GM12864 (cell line): ENCODE measurements at regions not wholly inside any gene's neighbourhood (a gene's known extent, or its start where the extent isn't known, plus 50 kb on each side); places are given as distances from the start of the nearest gene placed in this dataset.

ENCODE experiments used
- DNase-seq: peaks from one replicate; pipeline ENCODE4 v3.0.0-alpha.2; 2011; ENCODE audit warnings: low read depth
- H3K4me3 ChIP-seq: 2 replicates; pipeline ENCODE4 v1.5.1; 2011; ENCODE audit warnings: mild to moderate bottlenecking, low read depth, low read length, control low read depth
- CTCF ChIP-seq: IDR thresholded peaks from 2 replicates; pipeline ENCODE4 v1.5.1; 2011; ENCODE audit warnings: low read depth, mild to moderate bottlenecking, moderate library complexity, low read length, control low read depth, inconsistent platforms; ENCODE audit errors: missing control alignments

- TF ChIP-seq CTCF: no peak
- no peak overlapping the region for H3K4me3 ChIP-seq
- no peak for DNase-seq
Measured at GRCh38 chr3:150161011-150161410, 190.3 kb upstream of the PFN2 start.

GRCh38 chr3:150158943-150159625, 188.4 kb upstream of the PFN2 start:
- H3K4me3 ChIP-seq: no peak overlapping the region
- DNase-seq: no peak
- no peak for TF ChIP-seq CTCF

- no peak overlapping the region for H3K4me3 ChIP-seq
- DNase-seq: no peak
- TF ChIP-seq CTCF: no peak
Measured at GRCh38 chr3:150152567-150152966, 181.9 kb upstream of the PFN2 start.

GRCh38 chr3:150150633-150151032, 179.9 kb upstream of the PFN2 start:
- TF ChIP-seq CTCF: no peak
- no peak overlapping the region for H3K4me3 ChIP-seq
- no peak for DNase-seq

- no peak overlapping the region for H3K4me3 ChIP-seq
- TF ChIP-seq CTCF: no peak
- no peak for DNase-seq
Measured at GRCh38 chr3:150149651-150150051, 179.0 kb upstream of the PFN2 start.

- H3K4me3 ChIP-seq: no peak overlapping the region
- DNase-seq: no peak
- no peak for TF ChIP-seq CTCF
Measured at GRCh38 chr3:150148227-150148626, 177.5 kb upstream of the PFN2 start.

GRCh38 chr3:150147776-150148175, 177.1 kb upstream of the PFN2 start:
- no peak for TF ChIP-seq CTCF
- no peak overlapping the region for H3K4me3 ChIP-seq
- DNase-seq: no peak
